ENCODE measurements at regions not wholly inside any gene's neighbourhood (a gene's known extent, or its start where the extent isn't known, plus 50 kb on each side); places are given as distances from the start of the nearest gene placed in this dataset.
"Not testable (repeated sequence)": the region's sequence is repeated elsewhere in the genome, so short reads cannot be mapped to it uniquely, and the experiment has no call there.

DNA sequence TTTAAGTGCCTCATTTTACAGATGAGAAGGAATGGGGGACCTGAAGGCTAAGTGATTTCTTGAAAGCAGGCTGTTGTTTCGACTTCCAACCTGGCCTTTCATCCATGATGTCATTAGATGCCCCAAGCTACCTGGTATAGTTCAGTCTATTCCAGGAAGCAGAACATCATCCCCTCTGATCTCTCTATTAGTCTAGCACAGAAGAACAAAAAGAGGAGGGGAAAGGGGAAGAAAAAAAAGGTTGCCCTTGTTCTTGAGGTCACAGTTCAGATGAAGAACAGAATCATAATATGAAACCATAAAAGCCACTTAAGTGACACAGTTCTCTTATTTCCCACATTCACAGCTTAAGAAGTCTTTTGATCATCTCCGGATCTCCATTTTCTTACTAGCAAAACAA lies 386.2 kb upstream of the HNRNPA3 start:
- DNase-seq = no peak

DNA sequence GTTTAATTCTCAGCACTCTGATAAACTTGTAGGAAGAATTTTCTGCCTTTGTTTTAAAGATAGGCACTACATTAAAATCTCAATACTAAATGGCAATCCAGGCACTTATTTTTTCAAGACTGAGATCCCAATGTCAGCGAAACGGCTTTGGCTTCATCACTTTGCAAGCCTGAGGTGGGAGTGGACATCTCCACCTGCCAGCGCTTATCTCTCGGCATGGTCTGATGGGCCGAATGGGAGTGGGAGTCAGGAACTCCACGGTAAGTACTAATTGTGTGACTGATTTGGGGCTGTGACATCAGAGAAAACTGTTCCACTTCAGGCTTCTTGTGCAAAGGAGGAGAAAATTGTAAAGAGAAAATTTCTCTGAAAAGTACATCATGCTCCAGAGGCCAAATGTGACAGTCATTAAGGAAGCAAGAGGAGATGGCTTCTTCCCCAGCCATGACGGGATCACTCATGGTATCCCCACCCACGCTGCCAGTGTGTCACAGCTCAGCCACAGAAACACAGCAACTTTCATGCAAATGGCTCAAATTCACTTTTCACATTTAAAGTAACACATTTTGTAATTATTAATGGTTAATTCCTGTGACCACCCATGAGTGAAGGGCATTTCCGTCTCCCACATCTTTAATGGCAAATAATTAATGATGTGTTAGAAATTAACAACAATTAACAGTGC lies 385.5 kb upstream of the HNRNPA3 start:
- DNase-seq = no peak

DNA sequence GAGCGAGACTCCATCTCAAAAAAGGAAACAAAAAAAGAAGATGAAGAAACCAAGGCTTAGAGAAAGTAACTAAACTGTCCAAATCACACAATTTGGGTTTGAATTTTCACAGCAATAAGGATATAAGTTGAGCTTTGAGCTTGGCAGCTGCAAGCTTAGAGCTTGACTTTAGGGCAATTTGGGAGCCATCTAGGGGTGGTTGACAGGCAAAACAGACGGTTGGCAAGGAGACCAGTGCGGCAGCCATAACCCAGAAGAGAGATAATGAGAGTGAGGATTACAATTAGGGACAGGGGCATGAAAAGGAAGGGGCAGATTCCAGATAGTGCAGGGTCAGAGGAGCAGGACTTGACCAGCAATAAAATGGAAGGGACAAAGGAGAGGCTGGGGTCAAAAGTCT lies 382.2 kb upstream of the HNRNPA3 start:
- peak; percentile 46 for DNase-seq

DNA sequence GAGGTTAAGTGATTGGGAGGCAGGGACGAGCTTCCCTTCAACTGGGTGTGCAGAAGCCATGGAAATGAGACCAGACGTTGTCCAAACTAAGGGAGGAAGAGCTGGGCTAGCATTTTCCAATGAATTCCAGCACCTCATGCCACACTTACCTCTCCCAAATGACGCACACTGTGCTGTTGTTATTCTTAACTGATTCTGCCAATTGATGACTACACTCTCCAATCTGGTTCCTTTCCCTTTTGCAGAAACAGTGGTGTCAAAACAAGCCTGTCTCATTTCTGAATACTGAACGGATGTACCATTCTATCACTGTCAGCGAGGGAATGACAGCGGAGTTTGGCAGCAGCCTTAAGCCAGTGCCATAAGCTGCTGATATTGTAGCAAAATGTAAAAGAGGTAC lies 380.5 kb upstream of the HNRNPA3 start:
- DNase-seq = no peak

DNA sequence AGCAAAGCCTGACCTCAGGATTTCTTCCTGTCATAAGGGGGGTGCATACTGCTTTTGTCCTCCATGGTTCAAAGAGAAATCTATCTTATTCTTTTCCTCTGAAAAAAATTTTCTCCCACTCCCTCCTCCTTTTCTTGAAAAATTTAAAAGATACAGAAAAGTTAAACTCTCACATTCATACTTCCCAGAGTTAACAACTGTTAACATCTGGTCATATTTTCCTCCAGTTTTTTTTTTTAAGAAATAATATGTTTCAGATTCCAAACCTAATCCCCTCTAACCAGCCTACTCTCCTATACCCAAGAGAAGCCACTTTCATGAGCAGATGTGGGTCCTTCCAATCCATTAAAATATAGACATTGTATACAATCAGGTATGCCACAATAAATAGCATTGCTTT lies 378.9 kb upstream of the HNRNPA3 start:
- DNase-seq = no peak

DNA sequence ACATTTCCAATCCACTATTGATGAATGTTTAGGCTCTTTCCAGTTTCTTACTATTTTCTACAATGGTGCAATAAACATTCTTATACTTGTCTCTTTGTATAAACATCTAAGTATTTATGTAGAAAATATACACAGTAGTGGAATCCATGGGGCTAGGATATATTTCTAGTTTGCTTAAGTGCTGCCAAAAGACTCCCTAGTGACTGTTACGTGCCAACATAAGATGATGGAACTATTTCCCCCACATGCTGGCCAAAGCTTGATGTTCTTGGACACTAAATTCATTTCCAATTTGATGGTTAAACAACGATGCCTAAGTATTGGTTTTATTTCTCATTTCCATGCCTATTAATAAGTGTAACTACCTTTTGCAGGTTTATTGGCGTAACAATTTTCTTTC lies 378.4 kb upstream of the HNRNPA3 start:
- no peak for DNase-seq

DNA sequence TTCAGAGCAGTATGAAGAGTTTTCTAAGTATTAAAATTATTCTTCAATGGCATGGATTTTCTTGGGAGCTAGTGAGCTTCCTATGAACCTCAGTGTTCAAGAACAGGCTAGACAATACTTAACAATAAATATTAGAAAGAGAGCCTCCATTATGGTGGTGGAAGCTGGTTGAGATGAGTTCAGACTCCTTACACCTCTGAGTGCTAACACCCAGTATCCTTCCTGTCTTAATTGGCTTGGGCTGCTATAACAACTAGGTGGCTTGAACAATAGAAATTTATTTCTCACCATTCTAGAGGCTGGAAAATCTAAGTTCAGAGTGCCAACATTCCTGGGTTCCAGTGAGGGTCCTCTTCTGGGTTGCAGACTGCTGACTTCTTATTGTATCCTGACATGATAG lies 369.4 kb upstream of the HNRNPA3 start:
- DNase-seq = no peak

DNA sequence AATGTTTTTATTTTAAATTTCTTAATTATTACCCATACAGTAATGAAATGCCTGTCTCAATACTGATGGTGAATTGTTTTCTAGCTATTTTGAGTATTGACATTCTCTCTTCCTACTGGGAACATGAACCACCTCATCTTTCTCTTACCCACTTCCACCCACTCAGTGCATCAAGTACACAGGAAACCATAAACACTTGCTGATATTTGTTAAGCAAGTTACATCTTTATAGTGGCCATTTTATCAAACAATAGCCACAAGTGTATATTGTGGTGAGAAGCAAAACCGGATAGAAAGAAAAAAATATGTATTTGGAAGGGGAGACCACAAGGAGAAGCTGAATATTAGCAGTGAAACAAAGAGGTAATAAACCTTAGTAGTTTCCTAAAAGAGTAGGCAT lies 368.1 kb upstream of the HNRNPA3 start:
- DNase-seq = no peak

DNA sequence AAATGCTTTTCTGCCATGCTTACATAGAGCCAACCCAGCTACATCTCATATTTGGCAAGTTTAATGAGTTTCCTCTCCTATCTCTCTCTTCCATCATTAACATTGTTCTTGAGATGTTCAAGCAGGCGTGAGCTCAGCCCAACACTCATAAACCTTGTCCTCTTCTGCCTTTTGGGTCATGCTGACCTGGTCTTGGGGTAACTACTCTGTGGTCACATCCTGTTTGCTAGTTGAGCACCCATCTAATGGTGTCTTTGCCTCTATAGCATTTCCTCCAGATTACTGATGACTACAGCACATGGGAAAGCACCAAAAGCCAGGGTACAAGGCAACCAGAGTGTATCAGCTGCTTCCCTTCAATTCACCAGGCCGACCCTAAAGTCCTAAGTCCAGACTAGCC lies 366.9 kb upstream of the HNRNPA3 start:
- no peak for DNase-seq

DNA sequence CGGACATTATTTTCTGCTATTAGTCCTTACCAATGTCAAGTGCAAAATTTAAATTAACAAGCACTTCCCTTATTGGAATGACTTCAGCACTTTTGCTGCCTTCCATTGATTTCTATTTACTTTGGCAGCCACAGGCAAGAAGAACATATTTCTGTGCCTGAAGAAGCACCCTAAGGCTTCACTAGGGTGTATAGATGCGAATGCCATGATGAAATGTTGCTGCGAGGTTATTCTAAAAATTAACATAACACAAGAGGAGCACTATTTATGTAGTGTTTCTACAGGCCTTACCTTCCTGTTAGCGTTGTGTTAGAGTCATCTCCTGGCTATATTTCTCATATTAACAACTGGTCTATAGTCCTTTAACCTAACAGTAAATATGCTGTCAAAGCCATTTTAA lies 365.0 kb upstream of the HNRNPA3 start:
- DNase-seq = no peak

DNA sequence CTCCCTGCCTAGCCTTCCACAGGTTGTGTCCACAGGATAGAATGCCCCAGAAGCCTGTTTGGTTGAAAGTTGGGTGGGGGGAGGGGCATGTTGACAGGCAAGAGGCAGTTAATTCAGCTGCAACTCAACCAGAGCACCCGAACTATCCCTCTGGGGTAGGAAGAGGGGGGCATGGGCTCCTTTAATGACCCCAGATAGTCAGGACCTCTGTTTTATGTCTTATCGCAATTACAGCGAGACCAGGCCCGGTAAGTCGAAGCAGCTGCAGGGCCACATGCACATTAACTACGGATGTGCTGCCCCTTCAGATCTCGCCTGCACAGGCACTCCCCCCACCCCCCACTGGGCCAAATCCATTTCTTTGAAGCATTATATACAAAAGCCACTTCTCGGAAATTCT lies 363.8 kb upstream of the HNRNPA3 start:
- DNase-seq = no peak

DNA sequence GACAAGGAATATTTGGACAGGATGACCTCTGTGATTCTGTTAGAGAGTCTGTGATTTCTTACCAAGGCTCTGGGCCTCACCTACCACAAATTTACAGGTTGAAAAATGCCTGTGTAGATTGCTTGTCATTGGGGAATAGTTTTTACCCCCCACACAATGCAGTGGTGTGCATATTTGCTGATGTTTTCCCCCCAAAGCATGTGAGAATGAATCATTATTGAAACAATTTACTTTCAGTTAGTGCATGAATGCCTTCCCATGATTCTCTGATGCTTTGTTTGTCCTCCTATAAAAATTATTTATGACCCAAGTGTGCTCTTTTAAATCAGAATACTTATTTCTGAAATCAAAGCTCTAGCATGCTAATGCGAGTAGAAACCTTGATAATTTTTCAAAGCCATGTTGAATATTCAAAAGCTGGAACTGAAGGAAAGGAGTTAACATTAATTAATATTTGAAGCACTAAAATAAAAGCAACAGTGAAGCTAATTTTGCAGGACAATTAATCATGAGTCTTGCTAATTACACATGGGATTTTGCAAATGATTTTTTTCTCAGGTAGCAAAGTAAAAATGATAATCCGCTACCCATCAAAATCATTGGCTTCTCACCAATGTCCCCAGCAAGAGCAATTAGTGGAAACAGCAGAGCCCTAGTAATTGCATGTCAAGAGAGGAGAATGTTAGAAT lies 361.2 kb upstream of the HNRNPA3 start:
- DNase-seq = no peak

DNA sequence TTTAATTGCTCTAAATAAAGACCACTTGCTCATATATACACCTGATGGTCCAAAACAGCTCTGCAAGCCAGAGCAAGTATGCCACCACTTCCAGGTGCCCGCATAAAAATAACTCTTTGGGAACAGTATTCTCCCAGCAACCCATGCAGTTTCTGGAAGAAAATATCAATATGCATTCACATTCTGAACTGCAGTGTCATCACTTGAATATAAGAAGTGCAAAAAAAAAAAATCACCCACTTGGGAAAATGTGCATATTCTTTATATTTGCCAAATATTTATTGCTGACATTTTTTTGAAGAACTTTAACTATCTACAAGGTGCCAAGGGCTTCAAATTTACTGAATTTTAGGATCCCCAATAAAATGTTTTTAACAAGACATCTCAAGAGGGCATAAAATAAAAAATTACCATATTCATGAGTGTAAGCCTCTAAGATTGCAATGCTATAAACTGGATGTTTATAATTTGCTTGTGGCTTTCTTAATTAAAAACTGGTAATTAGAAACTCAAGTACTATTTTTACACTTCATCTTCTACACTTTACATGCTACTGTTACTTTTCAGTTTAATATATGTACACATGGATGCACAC lies 360.6 kb upstream of the HNRNPA3 start:
- DNase-seq = no peak

DNA sequence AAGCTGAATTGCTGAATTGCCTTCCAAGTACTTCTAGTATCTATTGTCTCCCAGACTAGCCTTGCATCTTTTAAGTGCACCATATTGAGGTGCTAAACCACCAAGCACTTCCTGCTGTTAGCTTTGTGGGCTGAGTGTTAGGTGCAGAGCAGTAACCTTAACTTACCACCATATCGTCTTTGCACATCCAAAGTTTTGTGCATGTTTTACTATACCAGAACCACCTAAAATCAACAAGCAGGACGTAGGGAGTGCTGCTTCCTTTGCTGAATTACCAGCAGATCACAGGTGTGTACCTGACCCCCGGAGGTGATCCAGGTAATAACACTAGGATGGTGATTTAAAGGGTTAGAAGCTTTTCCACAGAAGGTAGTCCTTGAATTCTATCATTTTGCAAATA lies 359.9 kb upstream of the HNRNPA3 start:
- DNase-seq = peak; percentile 29

DNA sequence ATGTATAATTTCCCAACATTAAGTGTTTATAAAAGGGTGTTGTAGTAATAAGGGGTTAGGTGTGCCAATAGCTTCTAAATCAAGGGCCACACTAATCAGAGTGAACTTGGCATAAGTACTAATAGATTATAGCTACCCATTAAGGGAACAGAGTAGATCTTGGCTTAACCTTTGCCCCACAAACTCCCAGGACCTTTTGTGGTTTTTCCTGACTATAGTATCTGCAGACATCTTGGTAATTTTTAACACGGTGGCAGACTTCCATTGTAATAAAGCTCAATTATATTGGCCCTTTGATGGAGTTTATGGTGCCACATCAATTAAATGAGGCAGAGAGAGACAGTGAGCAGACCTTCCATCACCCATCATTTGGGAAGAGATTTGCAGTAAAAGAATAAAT lies 358.5 kb upstream of the HNRNPA3 start:
- DNase-seq = no peak

DNA sequence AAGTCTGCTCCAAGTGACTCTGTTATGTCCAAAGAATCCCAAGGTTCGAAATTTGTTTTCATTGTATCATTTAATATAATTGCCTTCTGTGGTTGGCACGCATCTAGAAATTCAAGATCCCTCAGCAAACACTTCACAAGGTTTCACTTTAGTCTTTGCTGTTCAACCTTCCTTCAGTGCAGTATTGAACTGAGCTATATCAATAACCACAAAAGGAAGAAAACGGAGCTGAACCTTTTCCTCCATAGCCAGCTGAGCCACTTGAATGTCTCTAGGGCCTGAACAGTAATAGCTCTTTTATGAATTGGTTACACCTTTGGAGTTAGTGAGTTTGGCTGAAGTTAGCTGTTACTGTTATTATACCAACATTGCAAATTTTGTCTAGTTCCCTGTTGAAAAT lies 357.7 kb upstream of the HNRNPA3 start:
- DNase-seq = no peak

DNA sequence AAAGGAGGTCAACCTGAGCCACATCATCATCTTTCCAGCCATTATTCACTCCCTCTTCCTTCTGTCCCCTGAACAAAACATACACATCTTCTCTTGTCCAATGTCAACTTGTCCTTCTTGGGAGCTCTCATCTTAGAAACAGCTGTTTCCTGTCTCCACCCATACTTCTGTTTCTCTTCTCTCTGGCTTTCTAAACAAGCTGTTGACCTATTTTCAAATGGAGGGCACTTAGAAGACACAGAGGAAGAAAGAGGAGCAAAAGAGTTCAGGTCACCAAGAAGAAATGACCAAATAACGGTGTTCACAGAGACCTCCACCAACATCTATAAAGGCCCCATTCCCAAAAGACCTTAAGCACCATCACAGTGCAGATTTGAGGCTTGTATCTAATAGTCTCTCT lies 355.9 kb upstream of the HNRNPA3 start:
- peak; percentile 1 for DNase-seq

DNA sequence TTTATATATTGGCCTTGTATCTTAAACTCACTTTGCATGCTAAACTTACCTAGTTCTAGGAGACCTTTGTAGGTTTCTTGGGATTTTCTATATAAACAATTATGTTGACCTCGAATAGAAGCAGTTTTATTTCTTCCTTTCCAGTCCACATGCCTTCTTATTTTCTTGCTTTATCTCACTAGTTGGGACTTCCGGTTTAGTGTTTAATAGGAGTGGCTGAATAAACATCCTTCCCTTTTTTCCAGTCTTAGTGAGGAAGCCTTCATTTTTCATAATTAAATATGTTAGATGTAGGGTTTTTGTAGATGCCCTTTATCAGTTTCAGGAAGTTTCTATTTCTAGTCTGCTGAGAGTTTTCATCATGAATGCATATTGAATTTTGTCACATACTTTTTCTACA lies 347.3 kb upstream of the HNRNPA3 start:
- peak; percentile 65 for DNase-seq

DNA sequence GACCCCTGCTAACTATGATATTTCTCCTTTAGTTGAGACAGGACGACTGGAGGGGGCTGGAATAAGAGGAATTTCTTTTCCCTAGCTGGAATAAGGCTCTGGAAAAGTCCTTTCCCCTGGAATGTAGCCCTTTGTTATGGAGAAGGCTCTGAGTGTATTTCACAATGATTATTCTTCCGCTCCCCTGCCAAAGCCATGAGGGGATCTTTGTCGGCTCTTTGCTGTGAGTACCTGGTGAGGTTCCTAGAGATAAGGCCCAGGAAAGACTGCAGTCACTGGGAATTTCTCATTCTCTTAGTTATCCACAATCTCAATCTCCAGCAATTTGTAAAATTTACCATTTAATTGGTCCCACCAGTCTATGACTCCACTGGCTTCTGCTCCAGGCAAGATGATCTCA lies 340.2 kb upstream of the HNRNPA3 start:
- no peak for DNase-seq

DNA sequence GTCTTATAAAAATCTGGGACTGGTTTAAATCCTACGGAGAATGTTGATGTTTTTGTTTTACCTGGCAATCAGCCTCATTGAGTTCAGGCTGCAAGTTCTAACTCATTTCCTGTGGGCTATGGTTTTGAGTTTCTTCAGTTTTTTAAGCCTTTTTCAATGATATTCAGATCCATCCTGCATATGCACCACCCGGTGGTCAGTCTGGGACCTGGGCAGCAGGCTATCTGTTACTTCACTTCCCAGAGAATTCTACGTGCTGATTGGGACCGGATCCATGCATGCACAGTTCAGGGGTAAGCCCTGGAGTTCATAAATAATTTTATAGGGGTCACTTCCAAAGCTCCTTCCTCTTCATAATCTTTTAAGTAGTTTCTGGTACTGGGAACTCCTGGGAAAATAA lies 339.2 kb upstream of the HNRNPA3 start:
- DNase-seq = no peak

DNA sequence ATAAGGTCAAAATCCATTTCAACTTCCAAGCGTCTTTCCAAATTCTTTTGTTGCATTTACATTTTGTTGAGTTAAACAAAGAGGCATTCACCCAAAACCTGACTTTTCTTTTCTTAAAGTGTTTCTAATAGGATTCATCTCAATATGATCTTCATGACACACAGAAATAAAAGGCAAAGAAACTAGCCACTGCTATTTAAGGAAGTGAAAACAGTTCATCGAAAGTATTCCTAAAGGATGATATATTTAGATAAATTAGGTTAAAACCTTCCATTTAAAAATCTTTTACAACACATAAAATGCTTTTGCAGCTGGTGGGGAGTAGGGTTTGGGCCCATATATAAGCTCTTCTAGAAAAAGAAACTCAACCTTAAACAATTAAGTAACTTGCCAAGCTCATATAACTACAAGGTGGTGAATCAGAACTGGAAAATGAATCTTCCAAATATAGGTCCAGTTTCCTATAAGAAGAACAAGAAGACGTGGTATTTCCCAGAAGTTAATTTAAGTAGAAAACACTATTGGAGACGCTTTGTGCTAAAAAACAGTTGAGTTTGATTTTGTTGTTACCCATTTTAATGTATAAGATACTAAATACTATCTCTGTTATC lies 336.0 kb upstream of the HNRNPA3 start:
- no peak for DNase-seq

DNA sequence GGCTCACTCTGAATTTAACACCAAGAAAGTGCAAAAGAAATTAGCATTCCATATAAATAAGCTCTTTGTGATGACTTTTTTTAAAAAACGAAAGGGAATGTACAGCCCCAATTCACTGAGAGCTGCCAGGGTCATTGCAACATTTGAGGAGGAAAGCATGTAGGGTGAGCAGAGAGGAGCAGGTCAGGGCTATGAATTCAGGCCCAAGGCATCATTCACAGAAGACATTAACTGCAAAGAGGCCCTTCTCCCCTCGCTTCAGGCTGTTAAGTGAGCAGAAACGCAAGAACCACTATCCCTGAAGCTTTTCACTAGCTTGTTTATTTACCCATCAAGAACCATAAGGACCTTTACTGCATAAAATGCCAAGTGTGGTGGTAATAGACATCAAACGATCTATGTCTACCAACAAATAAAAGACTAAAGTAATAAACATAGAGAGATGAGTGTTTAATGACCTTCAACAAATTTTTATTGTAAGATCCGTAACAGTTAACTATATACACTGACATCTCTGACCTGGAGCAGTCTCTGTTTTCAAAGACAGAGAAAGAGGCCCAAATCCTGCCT lies 333.1 kb upstream of the HNRNPA3 start:
- no peak for DNase-seq

DNA sequence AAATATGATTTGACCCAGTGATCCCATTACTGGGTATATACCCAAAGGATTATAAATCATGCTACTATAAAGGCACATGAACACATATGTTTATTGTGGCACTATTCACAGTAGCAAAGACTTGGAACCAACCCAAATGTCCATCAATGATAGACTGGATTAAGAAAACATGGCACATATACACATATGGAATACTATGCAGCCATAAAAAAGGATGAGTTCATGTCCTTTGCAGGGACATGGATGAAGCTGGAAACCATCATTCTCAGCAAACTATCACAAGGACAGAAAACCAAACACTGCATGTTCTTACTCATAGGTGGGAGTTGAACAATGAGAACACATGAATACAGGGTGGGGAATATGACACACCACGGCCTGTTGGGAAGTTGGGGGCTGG lies 330.5 kb upstream of the HNRNPA3 start:
- DNase-seq = not testable (repeated sequence)

All from hematopoietic multipotent progenitor cell treated with erythropoietin and hydrocortisone succinate and interleukin-3 and kit ligand, for 4 days (in vitro differentiated cells).